Effector memory CD8-positive, alpha-beta T cell (primary cell): ENCODE measurements at regions not wholly inside any gene's neighbourhood (a gene's known extent, or its start where the extent isn't known, plus 50 kb on each side); places are given as distances from the start of the nearest gene placed in this dataset.

Experiments used
- ATAC-seq: fragments of 150-1000 bp; cut with Tn5 transposase; replicated peaks from 2 replicates; pipeline ENCODE4 v1.10.0; 2021; ENCODE audit warnings: mild to moderate bottlenecking, moderate library complexity
- DNase-seq, 3 experiments: peaks; one replicate each; pipeline ENCODE4 v3.0.0; 2021
- H3K27ac Mint-ChIP-seq, 2 donors: one replicate each; pipeline ENCODE4 v1.8.0; 2022; ENCODE audit warnings: mild to moderate bottlenecking in 2 of 2, mixed read lengths in 2 of 2, moderate library complexity in 2 of 2
- H3K27me3 Mint-ChIP-seq, 2 donors: one replicate each; pipeline ENCODE4 v1.8.0; 2022; ENCODE audit warnings: mixed read lengths in 2 of 2
- H3K36me3 Mint-ChIP-seq: one replicate; pipeline ENCODE4 v1.8.0; 2022; ENCODE audit warnings: mild to moderate bottlenecking, moderate library complexity, mixed read lengths; ENCODE audit not compliant: insufficient read depth
- H3K4me1 Mint-ChIP-seq, 2 donors: one replicate each; pipeline ENCODE4 v1.8.0; 2022; ENCODE audit warnings: low read depth in 2 of 2, mixed read lengths in 2 of 2
- H3K4me3 Mint-ChIP-seq, 2 donors: one replicate each; pipeline ENCODE4 v1.8.0; 2022; ENCODE audit warnings: mild to moderate bottlenecking in 2 of 2, mixed read lengths in 2 of 2, moderate library complexity in 2 of 2
- H3K9me3 Mint-ChIP-seq, 2 donors: one replicate each; pipeline ENCODE4 v1.8.0; 2022; ENCODE audit warnings: mixed read lengths in 2 of 2

GRCh38 chr5:90131383-90132133 lies 278.0 kb downstream of the CETN3 start:
- peaks cover 2 to 8% of the 10 kb centered on the region in 2 donors for H3K9me3 Mint-ChIP-seq
- no peaks in the 10 kb centered on the region for H3K27me3 Mint-ChIP-seq
- H3K4me3 Mint-ChIP-seq: no peak overlapping the region
- DNase-seq (no peak), ATAC-seq (no peak)
- no peak overlapping the region for H3K27ac Mint-ChIP-seq
- H3K36me3 Mint-ChIP-seq: no peaks in the 10 kb centered on the region
- peaks cover 0 to 2% of the 10 kb centered on the region in 2 donors for H3K4me1 Mint-ChIP-seq

GRCh38 chr5:90128551-90128950 lies 281.0 kb downstream of the CETN3 start:
- no peaks in the 10 kb centered on the region for H3K36me3 Mint-ChIP-seq
- H3K4me3 Mint-ChIP-seq: no peak overlapping the region

GRCh38 chr5:90119531-90119971 lies 290.0 kb downstream of the CETN3 start:
- H3K9me3 Mint-ChIP-seq: peaks cover 5 to 7% of the 10 kb centered on the region in 2 donors
- H3K27me3 Mint-ChIP-seq: no peaks in the 10 kb centered on the region
- H3K27ac Mint-ChIP-seq: no peak overlapping the region
- no peaks in the 10 kb centered on the region for H3K36me3 Mint-ChIP-seq
- DNase-seq (no peak), ATAC-seq (no peak)
- H3K4me3 Mint-ChIP-seq: no peak overlapping the region
- H3K4me1 Mint-ChIP-seq: no peaks in the 10 kb centered on the region

More at GRCh38 chr5:90128551-90128950, 281.0 kb downstream of the CETN3 start:
- H3K27me3 Mint-ChIP-seq: no peaks in the 10 kb centered on the region
- H3K9me3 Mint-ChIP-seq: peaks cover 0 to 8% of the 10 kb centered on the region in 2 donors
- no peak overlapping the region for H3K27ac Mint-ChIP-seq
- no peaks in the 10 kb centered on the region for H3K4me1 Mint-ChIP-seq
- DNase-seq: no peak
- ATAC-seq: no peak

- Mint-ChIP-seq H3K4me3 (no peak overlapping the region), H3K4me1 (no peaks in the 10 kb centered on the region), H3K27ac (no peak overlapping the region), H3K9me3 (peaks cover 7% of the 10 kb centered on the region in 2 donors), H3K27me3 (no peaks in the 10 kb centered on the region), H3K36me3 (no peaks in the 10 kb centered on the region)
- no peak for DNase-seq
- ATAC-seq: no peak
Observed at GRCh38 chr5:90117005-90117404, 292.6 kb downstream of the CETN3 start.

- Mint-ChIP-seq H3K9me3 (peaks cover 7 to 11% of the 10 kb centered on the region in 2 donors), H3K27ac (no peak overlapping the region), H3K36me3 (no peaks in the 10 kb centered on the region), H3K27me3 (no peaks in the 10 kb centered on the region), H3K4me1 (no peaks in the 10 kb centered on the region), H3K4me3 (no peak overlapping the region)
- no peak for DNase-seq
- ATAC-seq: no peak
Observed at GRCh38 chr5:90113108-90113507, 296.4 kb downstream of the CETN3 start.

- no peaks in the 10 kb centered on the region for H3K27me3 Mint-ChIP-seq
- H3K36me3 Mint-ChIP-seq: no peaks in the 10 kb centered on the region
- H3K4me3 Mint-ChIP-seq: no peak overlapping the region
- H3K4me1 Mint-ChIP-seq: no peaks in the 10 kb centered on the region
- no peak for DNase-seq
- peaks cover 7 to 9% of the 10 kb centered on the region in 2 donors for H3K9me3 Mint-ChIP-seq
- H3K27ac Mint-ChIP-seq: no peak overlapping the region
- no peak for ATAC-seq
Observed at GRCh38 chr5:90112033-90112692, 297.4 kb downstream of the CETN3 start.

GRCh38 chr5:90111364-90112032 lies 298.1 kb downstream of the CETN3 start:
- DNase-seq: no peak
- no peaks in the 10 kb centered on the region for H3K27me3 Mint-ChIP-seq
- peaks cover 3 to 9% of the 10 kb centered on the region in 2 donors for H3K9me3 Mint-ChIP-seq
- no peak overlapping the region for H3K4me3 Mint-ChIP-seq
- no peaks in the 10 kb centered on the region for H3K36me3 Mint-ChIP-seq
- ATAC-seq: no peak
- no peaks in the 10 kb centered on the region for H3K4me1 Mint-ChIP-seq
- H3K27ac Mint-ChIP-seq: no peak overlapping the region

- no peaks in the 10 kb centered on the region for H3K36me3 Mint-ChIP-seq
Observed at GRCh38 chr5:90109285-90109684, 300.3 kb downstream of the CETN3 start.

GRCh38 chr5:90099099-90099498 lies 310.5 kb downstream of the CETN3 start:
- ATAC-seq (no peak), DNase-seq (no peak)
- H3K9me3 Mint-ChIP-seq: peaks cover 4 to 6% of the 10 kb centered on the region in 2 donors
- no peak overlapping the region for H3K4me3 Mint-ChIP-seq
- no peaks in the 10 kb centered on the region for H3K4me1 Mint-ChIP-seq
- H3K36me3 Mint-ChIP-seq: no peaks in the 10 kb centered on the region
- no peaks in the 10 kb centered on the region for H3K27me3 Mint-ChIP-seq
- H3K27ac Mint-ChIP-seq: no peak overlapping the region

More at GRCh38 chr5:90109285-90109684, 300.3 kb downstream of the CETN3 start:
- H3K4me3 Mint-ChIP-seq: no peak overlapping the region
- H3K27me3 Mint-ChIP-seq: no peaks in the 10 kb centered on the region
- peaks cover 7 to 9% of the 10 kb centered on the region in 2 donors for H3K9me3 Mint-ChIP-seq
- ATAC-seq (no peak), DNase-seq (no peak)
- no peaks in the 10 kb centered on the region for H3K4me1 Mint-ChIP-seq
- no peak overlapping the region for H3K27ac Mint-ChIP-seq

GRCh38 chr5:90097082-90097477 lies 312.5 kb downstream of the CETN3 start:
- Mint-ChIP-seq H3K4me3 (no peak overlapping the region), H3K27me3 (no peaks in the 10 kb centered on the region), H3K4me1 (no peaks in the 10 kb centered on the region), H3K27ac (no peak overlapping the region), H3K9me3 (peaks cover 4 to 6% of the 10 kb centered on the region in 2 donors), H3K36me3 (no peaks in the 10 kb centered on the region)
- no peak for ATAC-seq
- DNase-seq: no peak

GRCh38 chr5:90096415-90097081 lies 313.0 kb downstream of the CETN3 start:
- peaks cover 4 to 6% of the 10 kb centered on the region in 2 donors for H3K9me3 Mint-ChIP-seq
- no peak overlapping the region for H3K4me3 Mint-ChIP-seq
- H3K36me3 Mint-ChIP-seq: no peaks in the 10 kb centered on the region
- no peak overlapping the region for H3K27ac Mint-ChIP-seq
- no peak for ATAC-seq
- no peaks in the 10 kb centered on the region for H3K4me1 Mint-ChIP-seq
- DNase-seq: no peak
- H3K27me3 Mint-ChIP-seq: no peaks in the 10 kb centered on the region

GRCh38 chr5:90095292-90096060 lies 314.1 kb downstream of the CETN3 start:
- no peak overlapping the region for H3K27ac Mint-ChIP-seq
- H3K4me3 Mint-ChIP-seq: no peak overlapping the region
- no peaks in the 10 kb centered on the region for H3K27me3 Mint-ChIP-seq
- DNase-seq (no peak), ATAC-seq (no peak)
- H3K36me3 Mint-ChIP-seq: no peaks in the 10 kb centered on the region
- peaks cover 4 to 6% of the 10 kb centered on the region in 2 donors for H3K9me3 Mint-ChIP-seq
- H3K4me1 Mint-ChIP-seq: no peaks in the 10 kb centered on the region
